Fibroblast of mammary gland (primary cell): ENCODE measurements at regions not wholly inside any gene's neighbourhood (a gene's known extent, or its start where the extent isn't known, plus 50 kb on each side); places are given as distances from the start of the nearest gene placed in this dataset.

Experiments
- DNase-seq: peaks from one replicate; pipeline ENCODE4 v3.0.0-alpha.2; 2010; ENCODE audit warnings: low read depth
- H3K4me3 ChIP-seq: 2 replicates; pipeline ENCODE4 v1.5.1; 2011; ENCODE audit warnings: low read depth, mild to moderate bottlenecking, low read length, moderate library complexity; ENCODE audit not compliant: control insufficient read depth
- TF ChIP-seq, protein P1 (sequence below): conservative IDR thresholded peaks from 2 replicates; pipeline ENCODE4 v1.5.1; 2011; ENCODE audit warnings: low read depth, low read length, inconsistent platforms; ENCODE audit not compliant: control insufficient read depth, insufficient read depth

DNA sequence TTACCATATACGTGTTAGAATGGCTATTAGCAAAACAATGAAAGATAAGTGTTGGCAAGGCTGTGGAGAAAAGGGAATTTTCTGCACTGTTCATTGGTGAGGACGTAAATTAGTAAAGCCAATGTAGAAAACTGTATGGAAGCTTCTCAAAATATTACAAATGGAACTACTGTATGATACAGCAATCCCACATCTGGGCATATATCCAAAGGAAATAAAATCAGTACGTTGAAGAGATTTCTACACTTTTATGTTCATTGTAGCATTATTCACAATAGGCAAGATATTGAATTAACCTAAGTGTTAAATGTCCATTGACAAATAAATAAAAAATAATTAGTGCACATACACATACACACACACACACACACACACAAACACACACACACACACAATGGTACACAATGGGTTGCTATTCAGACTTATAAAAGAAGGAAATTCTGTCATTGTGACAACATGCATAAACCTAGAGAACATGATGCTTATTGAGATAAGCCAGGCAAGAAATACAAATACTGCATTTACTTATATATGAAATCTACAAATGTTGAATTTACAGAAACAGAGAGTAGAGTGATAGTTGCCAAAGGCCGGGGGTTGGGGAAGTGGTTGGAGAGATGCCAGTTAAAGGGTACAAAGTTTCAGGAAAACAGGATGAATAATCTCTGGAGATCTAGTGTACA, 565.8 kb upstream of the LRRC4C start:
- DNase-seq = no peak
- H3K4me3 ChIP-seq = no peak overlapping the region
- TF ChIP-seq, protein P1, sequence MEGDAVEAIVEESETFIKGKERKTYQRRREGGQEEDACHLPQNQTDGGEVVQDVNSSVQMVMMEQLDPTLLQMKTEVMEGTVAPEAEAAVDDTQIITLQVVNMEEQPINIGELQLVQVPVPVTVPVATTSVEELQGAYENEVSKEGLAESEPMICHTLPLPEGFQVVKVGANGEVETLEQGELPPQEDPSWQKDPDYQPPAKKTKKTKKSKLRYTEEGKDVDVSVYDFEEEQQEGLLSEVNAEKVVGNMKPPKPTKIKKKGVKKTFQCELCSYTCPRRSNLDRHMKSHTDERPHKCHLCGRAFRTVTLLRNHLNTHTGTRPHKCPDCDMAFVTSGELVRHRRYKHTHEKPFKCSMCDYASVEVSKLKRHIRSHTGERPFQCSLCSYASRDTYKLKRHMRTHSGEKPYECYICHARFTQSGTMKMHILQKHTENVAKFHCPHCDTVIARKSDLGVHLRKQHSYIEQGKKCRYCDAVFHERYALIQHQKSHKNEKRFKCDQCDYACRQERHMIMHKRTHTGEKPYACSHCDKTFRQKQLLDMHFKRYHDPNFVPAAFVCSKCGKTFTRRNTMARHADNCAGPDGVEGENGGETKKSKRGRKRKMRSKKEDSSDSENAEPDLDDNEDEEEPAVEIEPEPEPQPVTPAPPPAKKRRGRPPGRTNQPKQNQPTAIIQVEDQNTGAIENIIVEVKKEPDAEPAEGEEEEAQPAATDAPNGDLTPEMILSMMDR = no peak

DNA sequence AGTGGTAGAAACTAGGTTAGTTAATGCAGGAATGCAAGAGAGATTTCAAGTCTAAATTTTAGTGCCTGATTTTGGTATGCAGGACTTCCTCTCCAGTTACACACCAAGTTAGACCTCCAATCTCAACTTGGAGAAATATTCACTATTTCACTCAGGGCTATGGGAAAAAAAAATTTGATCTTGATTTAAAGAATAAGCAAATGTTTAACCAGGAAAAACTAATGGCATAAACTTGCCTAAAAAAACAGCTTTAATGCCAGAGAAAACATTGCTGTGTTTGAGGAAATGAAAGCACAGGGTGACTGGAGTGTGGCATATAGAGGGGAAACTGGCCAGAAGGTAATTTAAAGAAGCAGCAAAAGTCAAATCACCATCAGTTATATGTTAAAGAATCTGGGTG, 575.4 kb upstream of the LRRC4C start:
- H3K4me3 ChIP-seq = no peak overlapping the region
- no peak for DNase-seq
- TF ChIP-seq, protein P1 = no peak

DNA sequence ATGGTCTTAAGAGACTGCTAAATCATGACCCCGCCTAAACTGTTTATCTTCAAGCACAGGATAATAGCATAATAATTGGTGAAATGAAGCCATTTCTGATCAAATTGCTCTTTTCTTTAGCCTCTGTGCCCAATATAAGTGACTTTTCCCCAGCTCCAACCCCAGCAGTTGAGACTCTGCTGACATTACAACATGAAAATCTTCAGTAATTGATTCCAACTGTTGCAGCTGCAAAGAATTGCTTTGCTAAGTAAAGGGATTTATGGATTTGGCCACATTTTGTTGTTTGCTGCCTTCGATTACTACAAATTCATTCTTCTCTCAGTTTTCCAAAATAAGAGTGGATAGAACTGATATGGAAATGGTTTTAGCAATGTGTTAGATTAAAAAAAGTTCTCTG, 576.7 kb upstream of the LRRC4C start:
- no peak for DNase-seq
- H3K4me3 ChIP-seq = no peak overlapping the region
- TF ChIP-seq, protein P1 = no peak

DNA sequence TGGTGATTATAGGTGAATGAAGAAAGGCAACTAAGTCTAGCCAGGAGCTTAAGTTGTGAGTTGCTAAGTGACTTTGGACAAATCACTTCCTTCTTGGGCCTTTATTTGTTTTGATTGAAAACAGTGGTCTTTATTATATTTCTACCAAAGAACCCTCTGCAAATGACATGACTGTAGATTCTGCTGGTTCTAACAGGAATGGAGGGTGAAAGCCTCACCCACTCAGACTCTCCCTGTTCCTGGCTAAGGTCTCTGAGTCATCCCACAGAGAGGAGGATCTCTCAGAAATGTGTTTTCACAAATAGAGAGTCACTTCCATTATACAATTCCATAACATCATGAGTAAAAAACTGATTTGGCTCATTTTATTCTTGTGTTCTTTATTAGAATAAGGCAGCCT, 583.9 kb upstream of the LRRC4C start:
- no peak overlapping the region for H3K4me3 ChIP-seq
- TF ChIP-seq, protein P1 = no peak
- peak; percentile 31 for DNase-seq

DNA sequence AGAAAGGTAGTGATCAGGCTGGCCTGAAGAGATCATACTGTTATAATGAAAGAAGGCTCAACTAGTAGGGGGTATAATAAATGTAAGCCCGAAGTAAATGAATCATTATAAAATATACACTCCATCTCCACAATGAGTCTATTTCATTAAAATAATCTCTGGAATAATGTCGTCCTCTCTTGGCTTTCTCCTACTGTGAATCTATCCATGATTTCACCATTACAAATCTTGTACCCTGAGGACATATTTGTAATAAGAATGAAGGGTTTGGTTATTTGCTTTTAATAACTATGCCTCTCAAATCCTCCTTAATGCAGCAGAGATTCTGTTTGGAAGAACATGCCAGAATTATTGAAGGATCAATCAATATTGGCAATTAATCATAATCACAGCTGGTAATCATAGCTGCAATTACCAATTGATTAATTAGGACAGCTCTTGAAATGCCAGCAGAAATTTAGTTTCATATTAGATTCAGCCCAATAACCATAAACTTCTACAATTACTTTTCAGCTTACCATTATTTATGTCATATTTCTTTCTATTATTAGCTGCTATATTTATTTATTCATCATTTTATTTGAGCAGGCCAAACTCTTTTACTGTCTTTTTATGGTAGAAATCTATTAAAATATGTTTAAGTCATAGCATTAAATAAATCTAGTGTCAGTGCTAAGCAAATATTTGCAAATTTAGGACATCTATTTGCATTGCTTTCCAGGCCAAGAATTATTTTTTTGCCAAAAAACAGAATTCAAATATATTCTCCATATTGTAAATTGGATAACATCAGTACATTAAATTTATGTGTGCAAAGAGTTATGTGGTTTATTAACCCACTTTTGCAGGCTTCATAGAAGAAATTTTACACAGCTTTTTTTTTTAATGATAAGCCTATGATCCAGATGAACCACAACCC, 588.4 kb upstream of the LRRC4C start:
- DNase-seq = no peak
- no peak overlapping the region for H3K4me3 ChIP-seq
- TF ChIP-seq, protein P1 = no peak

DNA sequence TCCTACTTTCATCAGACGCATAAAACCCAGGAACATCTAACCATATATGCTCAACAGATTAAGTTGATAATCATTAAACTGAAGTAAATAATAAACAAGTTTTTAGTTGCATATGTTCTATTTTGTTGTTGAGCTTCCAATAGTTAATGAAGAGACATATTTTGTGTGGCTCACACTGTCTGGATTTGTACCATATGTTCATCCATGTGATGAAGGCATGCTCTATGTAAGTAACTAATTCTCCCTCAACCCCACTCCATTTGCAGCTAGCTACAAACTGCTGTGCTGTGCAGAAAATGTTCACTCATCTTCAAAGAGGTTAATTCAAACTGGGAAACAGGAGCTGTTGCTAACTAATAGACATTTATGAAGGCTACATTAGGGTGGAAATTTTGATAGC, 589.7 kb upstream of the LRRC4C start:
- TF ChIP-seq, protein P1 = no peak
- no peak for DNase-seq
- H3K4me3 ChIP-seq = no peak overlapping the region
